ENCODE measurements at regions not wholly inside any gene's neighbourhood (a gene's known extent, or its start where the extent isn't known, plus 50 kb on each side); places are given as distances from the start of the nearest gene placed in this dataset.

DNA sequence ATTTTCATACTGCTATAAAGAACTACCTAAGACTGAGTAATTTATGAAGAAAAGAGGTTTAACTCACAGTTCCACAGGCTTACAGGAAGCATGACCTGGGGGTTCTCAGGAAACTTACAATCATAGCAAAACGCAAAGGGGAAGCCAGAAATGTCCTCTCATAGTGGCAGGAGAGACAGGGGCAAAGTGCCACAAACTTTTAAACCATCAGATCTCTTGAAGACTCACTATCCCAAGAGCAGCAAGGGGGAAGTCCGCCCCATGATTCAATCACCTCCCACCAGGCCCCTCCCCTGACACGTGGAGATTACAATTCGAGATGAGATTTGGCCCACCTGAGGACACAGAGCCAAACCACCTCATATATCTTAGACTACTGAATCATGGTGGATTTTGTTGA, 198.7 kb downstream of the KCTD12 start:
- DNase-seq = no peak
- no peak for TF ChIP-seq POLR2A (IDR thresholded peaks at IDR 0.05)
- TF ChIP-seq, protein P1, sequence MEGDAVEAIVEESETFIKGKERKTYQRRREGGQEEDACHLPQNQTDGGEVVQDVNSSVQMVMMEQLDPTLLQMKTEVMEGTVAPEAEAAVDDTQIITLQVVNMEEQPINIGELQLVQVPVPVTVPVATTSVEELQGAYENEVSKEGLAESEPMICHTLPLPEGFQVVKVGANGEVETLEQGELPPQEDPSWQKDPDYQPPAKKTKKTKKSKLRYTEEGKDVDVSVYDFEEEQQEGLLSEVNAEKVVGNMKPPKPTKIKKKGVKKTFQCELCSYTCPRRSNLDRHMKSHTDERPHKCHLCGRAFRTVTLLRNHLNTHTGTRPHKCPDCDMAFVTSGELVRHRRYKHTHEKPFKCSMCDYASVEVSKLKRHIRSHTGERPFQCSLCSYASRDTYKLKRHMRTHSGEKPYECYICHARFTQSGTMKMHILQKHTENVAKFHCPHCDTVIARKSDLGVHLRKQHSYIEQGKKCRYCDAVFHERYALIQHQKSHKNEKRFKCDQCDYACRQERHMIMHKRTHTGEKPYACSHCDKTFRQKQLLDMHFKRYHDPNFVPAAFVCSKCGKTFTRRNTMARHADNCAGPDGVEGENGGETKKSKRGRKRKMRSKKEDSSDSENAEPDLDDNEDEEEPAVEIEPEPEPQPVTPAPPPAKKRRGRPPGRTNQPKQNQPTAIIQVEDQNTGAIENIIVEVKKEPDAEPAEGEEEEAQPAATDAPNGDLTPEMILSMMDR (IDR thresholded peaks at IDR 0.05) = no peak
- Histone ChIP-seq H3K4me3 (no peak overlapping the region), H3K4me1 (no peaks in the 10 kb centered on the region), H3K36me3 (no peaks in the 10 kb centered on the region), H3K27me3 (no peaks in the 10 kb centered on the region), H3K27ac (no peak overlapping the region), H3K9me3 (no peaks in the 10 kb centered on the region)

DNA sequence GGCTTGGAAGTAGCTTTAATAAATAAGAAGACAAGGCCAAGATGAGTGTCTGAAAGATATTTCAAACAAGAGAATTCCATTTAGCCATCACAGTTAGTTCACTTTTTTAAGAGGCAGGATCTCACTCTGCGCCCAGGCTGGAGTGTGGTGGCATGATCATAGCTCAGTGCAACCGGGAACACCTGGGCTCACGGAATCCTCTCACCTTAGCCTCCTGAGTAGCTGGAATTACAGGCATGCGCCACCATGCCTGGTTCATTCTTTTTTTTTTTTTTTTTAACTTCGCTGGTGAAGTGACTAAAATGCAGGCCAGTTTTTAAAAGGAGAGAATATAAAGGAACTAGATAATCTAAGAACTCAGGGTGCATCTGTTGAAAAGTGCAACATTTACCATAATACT, 200.3 kb downstream of the KCTD12 start:
- no peaks in the 10 kb centered on the region for H3K9me3 ChIP-seq
- H3K27ac ChIP-seq = no peak overlapping the region
- TF ChIP-seq POLR2A (IDR thresholded peaks at IDR 0.05) = no peak
- TF ChIP-seq, protein P1 (IDR thresholded peaks at IDR 0.05) = no peak
- no peaks in the 10 kb centered on the region for H3K27me3 ChIP-seq
- H3K4me3 ChIP-seq = no peak overlapping the region
- no peak for DNase-seq
- no peaks in the 10 kb centered on the region for H3K36me3 ChIP-seq
- H3K4me1 ChIP-seq = no peaks in the 10 kb centered on the region

DNA sequence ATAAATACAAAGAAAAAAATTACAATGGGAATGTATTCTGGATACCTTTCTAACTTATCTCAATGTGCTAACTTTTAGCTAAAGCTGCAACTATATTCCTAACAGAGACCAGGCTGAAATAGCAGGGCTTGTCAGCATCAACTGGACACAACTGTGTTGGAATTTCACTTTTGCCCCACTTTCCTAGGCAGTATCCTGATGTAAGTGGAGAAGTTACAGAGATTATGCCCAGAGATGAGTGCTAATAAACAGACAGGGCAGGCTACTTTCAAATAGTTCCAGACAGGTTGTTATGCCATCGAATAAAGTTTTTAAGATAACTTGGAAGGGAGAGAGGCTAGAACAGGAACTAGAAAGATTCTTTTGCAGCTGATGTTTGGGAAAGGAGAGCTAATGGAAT, 201.9 kb downstream of the KCTD12 start:
- H3K9me3 ChIP-seq = no peaks in the 10 kb centered on the region
- no peaks in the 10 kb centered on the region for H3K36me3 ChIP-seq
- H3K4me3 ChIP-seq = no peak overlapping the region
- no peak overlapping the region for H3K27ac ChIP-seq
- no peaks in the 10 kb centered on the region for H3K4me1 ChIP-seq
- no peaks in the 10 kb centered on the region for H3K27me3 ChIP-seq
- DNase-seq = no peak
- TF ChIP-seq, protein P1 (IDR thresholded peaks at IDR 0.05) = no peak
- TF ChIP-seq POLR2A (IDR thresholded peaks at IDR 0.05) = no peak

DNA sequence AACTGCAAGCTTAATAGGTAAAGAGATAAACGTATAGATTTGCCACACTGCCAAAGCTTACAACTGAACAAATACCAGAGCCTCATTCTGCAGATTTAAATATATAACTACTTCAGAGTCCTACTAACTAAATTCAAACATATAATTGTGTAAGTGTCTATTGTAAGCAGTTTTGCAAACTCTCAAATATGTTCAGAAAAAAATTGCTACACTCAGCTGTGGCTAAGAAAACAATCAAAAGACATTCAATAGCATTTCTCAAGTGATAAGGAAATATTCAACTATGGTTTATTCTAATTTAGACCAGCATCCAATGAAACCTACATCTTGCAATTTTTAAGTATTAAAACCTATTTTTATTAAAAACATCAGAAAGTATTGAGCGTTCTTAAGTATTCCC, 202.4 kb downstream of the KCTD12 start:
- no peaks in the 10 kb centered on the region for H3K9me3 ChIP-seq
- no peaks in the 10 kb centered on the region for H3K36me3 ChIP-seq
- no peaks in the 10 kb centered on the region for H3K27me3 ChIP-seq
- H3K4me3 ChIP-seq = no peak overlapping the region
- TF ChIP-seq, protein P1 (IDR thresholded peaks at IDR 0.05) = no peak
- no peak for TF ChIP-seq POLR2A (IDR thresholded peaks at IDR 0.05)
- H3K4me1 ChIP-seq = no peaks in the 10 kb centered on the region
- H3K27ac ChIP-seq = no peak overlapping the region
- no peak for DNase-seq

DNA sequence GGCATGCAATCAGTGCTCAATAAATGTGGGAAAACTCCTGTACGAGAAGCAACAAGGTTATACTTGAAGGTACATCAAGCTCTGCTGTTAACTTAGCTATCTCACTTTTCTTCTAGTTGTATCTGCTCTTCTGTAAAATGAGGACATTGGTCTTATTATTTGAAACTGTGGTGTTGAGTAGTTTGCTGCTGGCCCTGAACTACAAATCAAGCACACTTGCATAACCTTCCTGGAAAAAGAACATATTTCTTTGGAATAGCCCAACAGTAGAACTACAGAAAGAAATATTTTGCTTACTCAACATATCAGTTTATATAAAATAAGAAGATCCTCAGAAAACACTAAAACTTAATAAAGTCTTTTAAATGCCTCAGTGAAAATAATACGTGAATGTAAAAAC, 203.0 kb downstream of the KCTD12 start:
- Histone ChIP-seq H3K9me3 (no peaks in the 10 kb centered on the region), H3K27ac (no peak overlapping the region), H3K36me3 (no peaks in the 10 kb centered on the region), H3K4me1 (no peaks in the 10 kb centered on the region), H3K4me3 (no peak overlapping the region), H3K27me3 (no peaks in the 10 kb centered on the region)
- TF ChIP-seq, protein P1 (IDR thresholded peaks at IDR 0.05) = no peak
- no peak for TF ChIP-seq POLR2A (IDR thresholded peaks at IDR 0.05)
- no peak for DNase-seq

DNA sequence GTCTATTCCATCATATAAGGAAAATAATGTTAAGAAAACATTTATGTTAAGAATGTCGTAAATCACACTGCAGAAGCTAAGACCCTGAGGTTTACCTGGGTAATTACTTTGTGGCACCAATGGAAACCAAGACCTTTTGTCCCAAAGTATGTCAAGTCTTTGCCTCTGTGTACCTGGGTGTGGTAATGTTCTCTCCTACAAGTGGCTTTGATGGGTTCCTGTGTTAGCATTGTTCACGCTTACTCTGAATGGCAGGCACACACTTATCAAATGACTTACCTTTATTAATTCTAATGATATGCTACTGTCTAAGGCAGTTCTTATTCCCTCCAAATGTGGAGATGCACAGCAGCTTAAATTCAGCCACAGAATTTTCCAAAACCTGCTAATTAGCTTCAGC, 206.1 kb downstream of the KCTD12 start:
- no peak for DNase-seq
- H3K4me3 ChIP-seq = no peak overlapping the region
- no peaks in the 10 kb centered on the region for H3K9me3 ChIP-seq
- H3K27me3 ChIP-seq = no peaks in the 10 kb centered on the region
- no peaks in the 10 kb centered on the region for H3K4me1 ChIP-seq
- H3K27ac ChIP-seq = no peak overlapping the region
- no peak for TF ChIP-seq POLR2A (IDR thresholded peaks at IDR 0.05)
- TF ChIP-seq, protein P1 (IDR thresholded peaks at IDR 0.05) = no peak
- no peaks in the 10 kb centered on the region for H3K36me3 ChIP-seq

Data from Peyer's patch (tissue), 4 donors.